ENCODE measurements at regions not wholly inside any gene's neighbourhood (a gene's known extent, or its start where the extent isn't known, plus 50 kb on each side); places are given as distances from the start of the nearest gene placed in this dataset.

DNA sequence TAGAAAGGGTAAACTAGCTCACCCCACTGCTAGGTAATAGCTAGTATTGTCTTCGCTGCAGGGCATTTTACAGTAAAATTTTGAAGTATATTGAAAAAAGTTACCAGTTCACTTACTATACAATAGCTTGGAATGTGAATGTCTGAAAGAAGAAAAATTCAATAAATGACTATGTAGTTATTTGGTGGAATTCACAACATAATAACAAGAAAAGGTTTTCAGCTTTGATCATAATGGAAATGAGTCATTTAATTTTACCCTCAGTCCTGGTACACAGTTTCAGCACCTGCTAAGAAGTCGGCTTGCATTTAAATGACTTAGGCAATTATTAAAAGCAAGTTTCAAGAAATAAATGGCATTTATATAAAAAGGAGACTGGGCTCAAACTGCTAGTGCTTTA, 90.4 kb downstream of the NUP35 start:
- ChIA-PET POLR2A (no interaction called here), CTCF (no interaction called here)
- ATAC-seq (replicated peaks in 1 of 4) (no peak), DNase-seq (no peak)
- Histone ChIP-seq H3K4me3 (ENCODE audit: control insufficient read depth in 1 of 2, extremely low read depth in 1 of 2, low read length in 1 of 2) (no peak overlapping the region), H3K4me1 (ENCODE audit: control insufficient read depth in 1 of 2, extremely low read depth in 1 of 2, insufficient read depth in 2 of 2, low read length in 2 of 2) (no peaks in the 10 kb centered on the region), H3K9me3 (no peaks in the 10 kb centered on the region), H3K27me3 (replicated peaks in 1 of 2; ENCODE audit: control insufficient read depth in 2 of 2, extremely low read depth in 1 of 2, insufficient read depth in 2 of 2, low read length in 1 of 2) (no peaks in the 10 kb centered on the region), H3K36me3 (ENCODE audit: control insufficient read depth in 2 of 2, extremely low read depth in 1 of 2, insufficient read depth in 1 of 2, low read length in 1 of 2) (no peaks in the 10 kb centered on the region), H3K27ac (ENCODE audit: low read length) (no peak overlapping the region)
- Mint-ChIP-seq H3K27ac (no peak overlapping the region), H3K36me3 (peaks cover 12% of the 10 kb centered on the region), H3K27me3 (no peaks in the 10 kb centered on the region), H3K4me3 (no peak overlapping the region), H3K9me3 (no peaks in the 10 kb centered on the region), H3K4me1 (peaks cover 0 to 4% (median 1%) of the 10 kb centered on the region in 3 donors)
- WGBS (ENCODE audit: insufficient coverage): no CpG with 5 or more reads among the region's 2 CpGs

GRCh38 chr2:183215917-183216316, 91.7 kb downstream of the NUP35 start:
- H3K27me3 ChIP-seq (replicated peaks in 1 of 2; ENCODE audit: control insufficient read depth in 2 of 2, extremely low read depth in 1 of 2, insufficient read depth in 2 of 2, low read length in 1 of 2): no peaks in the 10 kb centered on the region
- peaks cover 8% of the 10 kb centered on the region for H3K36me3 Mint-ChIP-seq
- POLR2A ChIA-PET: no interaction called here
- no CpG with 5 or more reads among the region's 1 CpG for WGBS (ENCODE audit: insufficient coverage)
- no peak overlapping the region for H3K27ac ChIP-seq (ENCODE audit: low read length)
- no peaks in the 10 kb centered on the region for H3K4me1 ChIP-seq (ENCODE audit: control insufficient read depth in 1 of 2, extremely low read depth in 1 of 2, insufficient read depth in 2 of 2, low read length in 2 of 2)
- DNase-seq (no peak), ATAC-seq (replicated peaks in 1 of 4) (no peak)
- peaks cover 0 to 4% (median 1%) of the 10 kb centered on the region in 3 donors for H3K4me1 Mint-ChIP-seq
- H3K4me3 ChIP-seq (ENCODE audit: control insufficient read depth in 1 of 2, extremely low read depth in 1 of 2, low read length in 1 of 2): no peak overlapping the region
- H3K36me3 ChIP-seq (ENCODE audit: control insufficient read depth in 2 of 2, extremely low read depth in 1 of 2, insufficient read depth in 1 of 2, low read length in 1 of 2): no peaks in the 10 kb centered on the region
- no peaks in the 10 kb centered on the region for H3K9me3 ChIP-seq
- no peaks in the 10 kb centered on the region for H3K9me3 Mint-ChIP-seq
- CTCF ChIA-PET: no interaction called here
- no peak overlapping the region for H3K27ac Mint-ChIP-seq
- H3K27me3 Mint-ChIP-seq: no peaks in the 10 kb centered on the region
- H3K4me3 Mint-ChIP-seq: no peak overlapping the region

GRCh38 chr2:183219888-183220287, 95.6 kb downstream of the NUP35 start:
- ATAC-seq (replicated peaks in 1 of 4) (no peak), DNase-seq (no peak)
- Histone ChIP-seq H3K36me3 (ENCODE audit: control insufficient read depth in 2 of 2, extremely low read depth in 1 of 2, insufficient read depth in 1 of 2, low read length in 1 of 2) (no peaks in the 10 kb centered on the region), H3K4me1 (ENCODE audit: control insufficient read depth in 1 of 2, extremely low read depth in 1 of 2, insufficient read depth in 2 of 2, low read length in 2 of 2) (no peaks in the 10 kb centered on the region), H3K27me3 (replicated peaks in 1 of 2; ENCODE audit: control insufficient read depth in 2 of 2, extremely low read depth in 1 of 2, insufficient read depth in 2 of 2, low read length in 1 of 2) (no peaks in the 10 kb centered on the region), H3K4me3 (ENCODE audit: control insufficient read depth in 1 of 2, extremely low read depth in 1 of 2, low read length in 1 of 2) (no peak overlapping the region), H3K9me3 (no peaks in the 10 kb centered on the region), H3K27ac (ENCODE audit: low read length) (no peak overlapping the region)
- CTCF ChIA-PET: no interaction called here
- no peaks in the 10 kb centered on the region for H3K27me3 Mint-ChIP-seq
- H3K4me1 Mint-ChIP-seq: no peaks in the 10 kb centered on the region
- no peak overlapping the region for H3K27ac Mint-ChIP-seq
- H3K36me3 Mint-ChIP-seq: peaks cover 7% of the 10 kb centered on the region
- no peak overlapping the region for H3K4me3 Mint-ChIP-seq
- no CpG with 5 or more reads among the region's 3 CpGs for WGBS (ENCODE audit: insufficient coverage)
- H3K9me3 Mint-ChIP-seq: no peaks in the 10 kb centered on the region
- POLR2A ChIA-PET: no interaction called here

DNA sequence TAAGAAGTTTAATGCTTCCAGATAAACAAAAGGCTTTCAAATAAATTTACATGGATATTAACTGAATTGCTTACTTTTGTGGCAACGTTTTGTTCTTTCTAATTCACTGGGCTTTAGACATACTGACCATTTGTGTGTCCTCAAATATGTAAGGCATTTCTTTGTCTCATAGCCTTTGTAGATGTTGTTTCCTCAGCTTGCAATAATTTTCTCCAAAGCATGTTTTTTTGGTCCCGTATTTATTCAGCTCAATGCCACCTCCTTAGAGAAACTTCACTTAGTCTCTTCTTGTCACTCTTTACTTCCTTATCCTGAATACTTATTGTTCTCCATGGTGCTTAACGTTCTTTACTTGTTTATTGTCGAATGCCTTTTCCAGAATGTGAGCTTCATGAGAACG, 98.5 kb downstream of the NUP35 start:
- no peaks in the 10 kb centered on the region for H3K4me1 ChIP-seq (ENCODE audit: control insufficient read depth in 1 of 2, extremely low read depth in 1 of 2, insufficient read depth in 2 of 2, low read length in 2 of 2)
- peaks cover 0 to 5% (median 4%) of the 10 kb centered on the region in 3 donors for H3K9me3 Mint-ChIP-seq
- no peak overlapping the region for H3K4me3 Mint-ChIP-seq
- ChIA-PET POLR2A (no interaction called here), CTCF (no interaction called here)
- H3K4me3 ChIP-seq (ENCODE audit: control insufficient read depth in 1 of 2, extremely low read depth in 1 of 2, low read length in 1 of 2): no peak overlapping the region
- no peak overlapping the region for H3K27ac Mint-ChIP-seq
- no peaks in the 10 kb centered on the region for H3K27me3 ChIP-seq (replicated peaks in 1 of 2; ENCODE audit: control insufficient read depth in 2 of 2, extremely low read depth in 1 of 2, insufficient read depth in 2 of 2, low read length in 1 of 2)
- no peaks in the 10 kb centered on the region for H3K9me3 ChIP-seq
- no peak overlapping the region for H3K27ac ChIP-seq (ENCODE audit: low read length)
- ATAC-seq (replicated peaks in 1 of 4) (no peak), DNase-seq (no peak)
- WGBS (ENCODE audit: insufficient coverage): 100% methylated on average over 1 of the region's 5 CpGs
- H3K4me1 Mint-ChIP-seq: no peaks in the 10 kb centered on the region
- no peaks in the 10 kb centered on the region for H3K36me3 ChIP-seq (ENCODE audit: control insufficient read depth in 2 of 2, extremely low read depth in 1 of 2, insufficient read depth in 1 of 2, low read length in 1 of 2)
- no peaks in the 10 kb centered on the region for H3K27me3 Mint-ChIP-seq
- H3K36me3 Mint-ChIP-seq: peaks cover 11% of the 10 kb centered on the region

- no peaks in the 10 kb centered on the region for H3K4me1 Mint-ChIP-seq
- H3K9me3 ChIP-seq: no peaks in the 10 kb centered on the region
- no peak for DNase-seq
- POLR2A ChIA-PET: no interaction called here
- CTCF ChIA-PET: no interaction called here
- no peaks in the 10 kb centered on the region for H3K27me3 ChIP-seq (replicated peaks in 1 of 2; ENCODE audit: control insufficient read depth in 2 of 2, extremely low read depth in 1 of 2, insufficient read depth in 2 of 2, low read length in 1 of 2)
- H3K36me3 Mint-ChIP-seq: peaks cover 11% of the 10 kb centered on the region
- no peak overlapping the region for H3K27ac ChIP-seq (ENCODE audit: low read length)
- H3K9me3 Mint-ChIP-seq: peaks cover 0 to 5% (median 4%) of the 10 kb centered on the region in 3 donors
- no peaks in the 10 kb centered on the region for H3K4me1 ChIP-seq (ENCODE audit: control insufficient read depth in 1 of 2, extremely low read depth in 1 of 2, insufficient read depth in 2 of 2, low read length in 2 of 2)
- no peaks in the 10 kb centered on the region for H3K27me3 Mint-ChIP-seq
- no peak overlapping the region for H3K4me3 ChIP-seq (ENCODE audit: control insufficient read depth in 1 of 2, extremely low read depth in 1 of 2, low read length in 1 of 2)
- no peaks in the 10 kb centered on the region for H3K36me3 ChIP-seq (ENCODE audit: control insufficient read depth in 2 of 2, extremely low read depth in 1 of 2, insufficient read depth in 1 of 2, low read length in 1 of 2)
- H3K27ac Mint-ChIP-seq: no peak overlapping the region
- H3K4me3 Mint-ChIP-seq: no peak overlapping the region
- no peak for ATAC-seq (replicated peaks in 1 of 4)
Measured at GRCh38 chr2:183224948-183225347, 100.7 kb downstream of the NUP35 start.

- CTCF ChIA-PET: interaction anchor here in 1 of 2 donors (1.1 kb wide), 1 partner anchor 12 kb away, joined by 3 read pairs; no protein-coding TSS in a partner anchor
Measured at GRCh38 chr2:183227176-183227575, 102.9 kb downstream of the NUP35 start.

GRCh38 chr2:183229386-183229785, 105.1 kb downstream of the NUP35 start:
- ATAC-seq (replicated peaks in 1 of 4) (no peak), DNase-seq (no peak)
- ChIA-PET CTCF (no interaction called here), POLR2A (no interaction called here)
- Histone ChIP-seq H3K4me3 (ENCODE audit: control insufficient read depth in 1 of 2, extremely low read depth in 1 of 2, low read length in 1 of 2) (no peak overlapping the region), H3K27me3 (replicated peaks in 1 of 2; ENCODE audit: control insufficient read depth in 2 of 2, extremely low read depth in 1 of 2, insufficient read depth in 2 of 2, low read length in 1 of 2) (no peaks in the 10 kb centered on the region), H3K36me3 (ENCODE audit: control insufficient read depth in 2 of 2, extremely low read depth in 1 of 2, insufficient read depth in 1 of 2, low read length in 1 of 2) (no peaks in the 10 kb centered on the region), H3K27ac (ENCODE audit: low read length) (no peak overlapping the region), H3K4me1 (ENCODE audit: control insufficient read depth in 1 of 2, extremely low read depth in 1 of 2, insufficient read depth in 2 of 2, low read length in 2 of 2) (no peaks in the 10 kb centered on the region), H3K9me3 (no peaks in the 10 kb centered on the region)
- Mint-ChIP-seq H3K4me1 (no peaks in the 10 kb centered on the region), H3K9me3 (peaks cover 0 to 5% (median 4%) of the 10 kb centered on the region in 3 donors), H3K27ac (no peak overlapping the region), H3K36me3 (peaks cover 4% of the 10 kb centered on the region), H3K27me3 (no peaks in the 10 kb centered on the region), H3K4me3 (no peak overlapping the region)
- no CpG with 5 or more reads among the region's 2 CpGs for WGBS (ENCODE audit: insufficient coverage)

More at GRCh38 chr2:183227176-183227575, 102.9 kb downstream of the NUP35 start:
- DNase-seq (no peak), ATAC-seq (replicated peaks in 1 of 4) (no peak)
- Histone ChIP-seq H3K4me3 (ENCODE audit: control insufficient read depth in 1 of 2, extremely low read depth in 1 of 2, low read length in 1 of 2) (no peak overlapping the region), H3K9me3 (no peaks in the 10 kb centered on the region), H3K36me3 (ENCODE audit: control insufficient read depth in 2 of 2, extremely low read depth in 1 of 2, insufficient read depth in 1 of 2, low read length in 1 of 2) (no peaks in the 10 kb centered on the region), H3K4me1 (ENCODE audit: control insufficient read depth in 1 of 2, extremely low read depth in 1 of 2, insufficient read depth in 2 of 2, low read length in 2 of 2) (no peaks in the 10 kb centered on the region), H3K27ac (ENCODE audit: low read length) (no peak overlapping the region), H3K27me3 (replicated peaks in 1 of 2; ENCODE audit: control insufficient read depth in 2 of 2, extremely low read depth in 1 of 2, insufficient read depth in 2 of 2, low read length in 1 of 2) (no peaks in the 10 kb centered on the region)
- POLR2A ChIA-PET: no interaction called here
- Mint-ChIP-seq H3K4me1 (no peaks in the 10 kb centered on the region), H3K4me3 (no peak overlapping the region), H3K27ac (no peak overlapping the region), H3K9me3 (peaks cover 0 to 5% (median 4%) of the 10 kb centered on the region in 3 donors), H3K36me3 (peaks cover 11% of the 10 kb centered on the region), H3K27me3 (no peaks in the 10 kb centered on the region)
- 100% methylated on average over 1 of the region's 1 CpG for WGBS (ENCODE audit: insufficient coverage)
